ENCODE measurements at regions not wholly inside any gene's neighbourhood (a gene's known extent, or its start where the extent isn't known, plus 50 kb on each side); places are given as distances from the start of the nearest gene placed in this dataset.
A peak's percentile ranks its signal among the peaks of the same experiment; 100 is the strongest.

DNA sequence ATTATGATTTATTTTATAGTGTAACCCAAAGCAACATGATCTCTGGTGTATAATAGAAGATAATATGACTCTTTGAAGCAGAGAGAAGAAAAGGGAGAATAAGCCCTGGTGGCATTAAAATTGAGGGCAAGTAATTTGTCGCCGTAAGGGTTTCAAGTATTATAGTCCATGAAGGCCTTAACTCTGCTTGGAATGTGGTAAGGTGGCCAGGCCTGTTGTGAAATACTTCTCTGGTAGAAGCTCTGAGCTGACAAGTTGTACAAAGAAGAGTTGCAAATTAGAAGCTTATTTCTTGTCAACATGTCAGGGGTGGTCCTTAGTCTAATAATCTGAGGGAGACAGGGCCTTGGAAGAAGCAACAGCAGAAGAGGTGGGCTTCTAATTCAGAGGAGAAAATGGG lies 151.7 kb upstream of the HHIP start:
- DNase-seq = no peak

DNA sequence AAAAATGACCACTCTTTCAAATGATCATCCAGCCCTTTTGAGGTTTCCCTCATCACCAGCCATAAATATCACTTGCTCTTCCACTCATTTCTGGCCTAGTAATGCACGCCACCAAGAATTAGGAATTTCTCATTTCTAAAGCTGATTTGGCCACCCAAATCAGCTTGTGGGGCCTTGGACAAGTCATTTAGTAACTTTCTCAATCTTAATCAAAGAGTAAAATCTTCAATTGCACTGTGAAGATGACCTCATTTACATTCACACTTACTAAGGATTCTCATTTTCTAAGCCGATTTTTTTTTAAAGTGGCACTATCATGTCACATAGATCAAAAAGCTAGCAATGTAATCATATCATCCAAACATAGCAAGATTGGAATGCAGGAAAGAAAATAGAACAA lies 150.0 kb upstream of the HHIP start:
- DNase-seq = no peak

- no peak for DNase-seq
These were observed 146.2 kb upstream of the HHIP start for GRCh38 chr4:144499777-144500176.

DNA sequence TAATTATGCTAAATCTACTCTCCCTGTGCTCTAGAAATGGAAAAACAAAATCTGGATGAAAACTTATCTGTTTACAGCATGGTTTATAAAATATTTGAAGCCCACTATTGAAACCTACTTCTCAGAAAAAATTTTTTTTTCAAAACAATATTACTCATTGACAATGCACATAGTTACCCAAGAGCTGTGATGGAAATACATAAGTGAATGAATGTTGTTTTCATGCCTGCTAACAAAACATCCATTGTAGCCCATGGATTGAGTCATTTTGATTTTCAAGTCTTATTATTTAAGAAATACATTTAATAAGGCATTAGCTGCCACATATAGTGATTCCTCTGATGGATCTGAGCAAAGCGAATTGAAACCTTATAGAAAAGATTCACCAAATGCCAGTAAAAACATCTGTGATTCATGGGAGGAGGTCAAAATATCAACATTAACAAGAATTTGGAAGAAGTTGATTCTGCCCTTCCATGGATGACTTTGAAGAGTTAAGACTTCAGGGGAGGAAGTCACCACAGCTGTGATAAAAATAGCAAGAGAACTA lies 144.7 kb upstream of the HHIP start:
- DNase-seq = no peak

DNA sequence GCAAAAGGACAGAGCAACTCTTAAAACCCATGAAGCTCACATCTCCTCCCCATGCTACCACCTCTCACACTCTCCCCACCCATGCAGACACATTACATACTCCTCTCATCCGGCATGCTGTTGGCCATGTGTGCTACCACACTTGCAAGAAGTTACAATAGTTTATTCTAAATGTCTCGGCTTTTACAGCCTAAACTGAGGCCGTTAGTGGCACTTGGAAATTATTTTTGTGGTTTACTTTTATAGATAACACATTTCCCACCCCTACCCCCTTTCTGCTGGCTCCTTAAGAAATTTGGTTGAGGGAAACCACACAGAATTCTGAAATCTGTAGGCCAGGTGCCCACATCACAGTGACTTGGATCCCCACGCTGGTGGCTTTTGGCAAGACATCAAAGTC lies 141.1 kb upstream of the HHIP start:
- DNase-seq = no peak

- no peak for DNase-seq
These were observed 138.4 kb upstream of the HHIP start for GRCh38 chr4:144507311-144508101.

DNA sequence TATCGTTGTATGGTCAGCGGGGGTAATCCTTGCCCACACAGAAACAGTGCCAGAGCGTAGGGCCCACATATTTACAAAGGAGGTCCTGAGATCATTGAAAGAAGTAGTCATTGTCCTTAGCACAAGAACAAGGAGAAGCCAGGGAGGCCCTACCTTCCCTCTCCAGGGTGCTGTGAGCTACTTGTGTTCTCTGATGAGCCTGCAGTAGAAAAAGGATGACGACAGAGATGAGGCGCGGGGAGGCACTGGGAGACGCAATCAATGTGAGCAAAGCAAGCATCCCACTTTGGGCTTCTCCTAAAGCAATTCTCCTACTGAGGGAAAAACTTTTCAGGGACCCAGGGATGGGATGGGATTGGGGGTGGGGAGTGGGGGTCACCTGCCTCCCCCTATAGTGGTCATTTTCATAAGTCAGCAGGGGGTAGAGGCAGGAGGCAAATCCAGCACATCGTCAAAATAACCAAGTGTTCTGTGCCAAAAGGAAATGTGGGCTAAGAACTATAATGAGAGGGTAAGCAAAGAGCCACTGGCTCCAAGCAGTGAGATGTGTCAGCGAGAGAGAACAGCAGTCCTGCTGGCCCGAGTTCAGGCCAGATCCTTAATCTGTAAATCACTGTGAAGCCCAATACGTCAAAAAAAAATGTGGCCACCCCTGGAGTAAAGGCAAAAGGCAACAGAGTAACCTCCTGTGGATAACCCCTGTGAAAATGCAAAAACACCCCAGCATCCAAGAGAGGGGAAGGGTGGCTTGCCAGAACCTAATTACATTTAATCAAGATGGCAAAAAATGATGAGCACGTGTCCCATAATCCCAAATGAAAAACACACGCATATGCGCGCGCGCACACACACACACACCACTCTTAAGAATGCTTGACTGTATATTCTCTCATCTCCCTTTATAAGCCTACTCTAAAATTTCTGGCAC lies 136.6 kb upstream of the HHIP start:
- DNase-seq = no peak

DNA sequence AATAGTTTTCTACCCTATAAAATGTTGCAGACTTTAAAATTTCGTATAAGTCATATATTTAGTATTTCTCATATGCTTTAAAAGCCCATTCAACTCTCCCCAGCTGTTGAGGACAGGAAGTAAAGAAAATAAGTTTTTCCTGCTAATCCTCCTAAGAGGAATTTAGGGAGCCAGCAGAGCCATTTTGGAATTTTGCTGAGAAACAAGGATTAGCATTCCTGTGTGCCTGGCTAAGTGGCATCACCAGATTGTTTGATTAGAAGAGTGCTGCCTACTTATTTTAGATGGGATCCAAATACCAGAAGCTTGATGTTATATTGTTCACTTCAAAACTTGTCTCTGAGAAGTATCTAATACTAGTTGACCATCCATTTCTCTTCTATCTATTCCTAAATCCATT lies 131.2 kb upstream of the HHIP start:
- DNase-seq = no peak

GRCh38 chr4:144518181-144518895 lies 127.6 kb upstream of the HHIP start:
- no peak for DNase-seq

DNA sequence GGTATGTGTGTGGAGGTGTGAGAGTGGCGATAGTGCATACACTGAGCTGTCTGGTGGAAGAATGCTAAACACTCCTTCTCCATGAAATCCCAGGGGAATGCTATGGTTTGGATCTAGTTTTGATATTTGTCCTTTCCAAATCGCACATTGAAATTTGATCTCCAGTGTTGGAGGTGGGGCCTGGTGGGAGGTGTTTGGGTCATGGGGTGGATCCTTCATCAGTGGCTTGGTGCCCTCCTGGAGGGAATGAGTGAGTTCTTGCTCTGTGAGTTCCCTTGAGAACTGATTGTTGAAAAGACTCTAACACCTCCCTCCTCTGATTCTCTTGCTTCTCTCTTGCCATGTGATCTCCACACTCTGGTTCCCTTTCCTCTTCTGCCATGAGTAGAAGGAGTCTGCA lies 114.1 kb upstream of the HHIP start:
- DNase-seq = no peak

GRCh38 chr4:144547678-144548298 lies 98.2 kb upstream of the HHIP start:
- no peak for DNase-seq

- no peak for DNase-seq
These were observed 89.3 kb upstream of the HHIP start for GRCh38 chr4:144556636-144557035.

DNA sequence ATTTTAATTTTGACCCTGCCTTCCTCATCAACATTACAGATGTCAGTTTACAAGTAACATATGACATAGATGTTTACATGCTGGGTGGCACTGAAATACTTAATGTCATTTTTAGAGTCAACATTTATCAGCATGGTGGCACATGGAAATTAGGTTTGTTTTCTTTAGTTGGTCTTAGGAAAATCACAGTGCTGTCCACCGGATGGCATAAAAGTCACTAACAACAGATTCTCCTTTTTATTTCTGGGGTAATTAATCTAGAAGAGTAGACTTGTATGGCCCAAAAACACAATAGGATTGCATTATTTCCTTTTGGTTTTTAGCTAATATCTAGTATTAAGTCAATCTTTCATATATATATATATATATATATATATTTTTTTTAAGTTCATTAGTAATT lies 88.6 kb upstream of the HHIP start:
- DNase-seq = no peak

- DNase-seq = no peak
These were observed 83.8 kb upstream of the HHIP start for GRCh38 chr4:144562019-144562705.

- DNase-seq = no peak
These were observed 81.6 kb upstream of the HHIP start for GRCh38 chr4:144564358-144564757.

GRCh38 chr4:144565527-144566195 lies 80.3 kb upstream of the HHIP start:
- DNase-seq = no peak

DNA sequence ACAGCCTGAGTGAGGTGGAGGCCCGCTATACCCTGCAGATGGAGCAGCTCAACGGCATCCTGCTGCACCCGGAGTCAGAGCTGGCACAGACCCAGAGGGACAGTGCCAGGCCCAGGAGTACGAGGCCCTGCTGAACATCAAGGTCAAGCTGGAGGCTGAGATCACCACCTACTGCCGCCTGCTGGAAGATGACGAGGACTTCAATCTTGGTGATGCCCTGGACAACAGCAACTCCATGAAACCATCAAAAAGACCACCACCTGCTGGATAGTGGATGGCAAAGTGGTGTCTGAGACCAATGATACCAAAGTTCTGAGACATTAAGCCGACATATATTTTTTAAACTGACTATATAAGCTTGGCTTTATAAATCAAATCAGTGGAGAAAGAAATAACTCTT lies 73.3 kb upstream of the HHIP start:
- no peak for DNase-seq

DNA sequence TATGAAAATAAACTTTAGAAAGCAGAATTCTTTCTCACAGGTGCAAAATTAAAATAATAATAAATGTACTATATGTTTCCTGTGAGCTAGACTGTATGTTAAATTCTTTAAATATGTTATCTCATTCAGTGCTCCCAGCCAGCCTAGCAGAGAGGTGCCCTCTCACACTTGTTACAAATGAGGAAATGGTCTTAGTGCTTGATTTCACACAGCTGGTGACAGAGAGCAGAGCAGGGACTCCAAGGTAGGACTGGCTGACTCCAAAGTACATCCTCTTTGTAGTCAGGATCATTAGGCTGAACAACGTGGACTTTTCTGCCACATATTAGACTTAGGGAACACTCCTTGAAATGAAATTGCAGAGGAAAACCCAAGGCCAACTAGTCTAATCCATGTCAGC lies 72.0 kb upstream of the HHIP start:
- no peak for DNase-seq

- no peak for DNase-seq
These were observed 71.4 kb upstream of the HHIP start for GRCh38 chr4:144574509-144574908.

- peak; percentile 46 for DNase-seq
These were observed 70.8 kb upstream of the HHIP start for GRCh38 chr4:144575181-144575580.

GRCh38 chr4:144578681-144579080 lies 67.3 kb upstream of the HHIP start:
- no peak for DNase-seq

Measured in DMS153 (cell line).